GM19372 (cell line): ENCODE measurements at regions not wholly inside any gene's neighbourhood (a gene's known extent, or its start where the extent isn't known, plus 50 kb on each side); places are given as distances from the start of the nearest gene placed in this dataset.
"Not testable (repeated sequence)": the region's sequence is repeated elsewhere in the genome, so short reads cannot be mapped to it uniquely, and the experiment has no call there.

Source experiments
- ATAC-seq: cut with Tn5 transposase; IDR thresholded peaks from one replicate; pipeline ENCODE4 v1.9.1; 2021; ENCODE audit warnings: mild to moderate bottlenecking, low read depth, moderate library complexity; ENCODE audit not compliant: unreplicated experiment

GRCh38 chr4:125003840-125004239 lies 291.3 kb upstream of the ANKRD50 start:
- ATAC-seq, result no peak

DNA sequence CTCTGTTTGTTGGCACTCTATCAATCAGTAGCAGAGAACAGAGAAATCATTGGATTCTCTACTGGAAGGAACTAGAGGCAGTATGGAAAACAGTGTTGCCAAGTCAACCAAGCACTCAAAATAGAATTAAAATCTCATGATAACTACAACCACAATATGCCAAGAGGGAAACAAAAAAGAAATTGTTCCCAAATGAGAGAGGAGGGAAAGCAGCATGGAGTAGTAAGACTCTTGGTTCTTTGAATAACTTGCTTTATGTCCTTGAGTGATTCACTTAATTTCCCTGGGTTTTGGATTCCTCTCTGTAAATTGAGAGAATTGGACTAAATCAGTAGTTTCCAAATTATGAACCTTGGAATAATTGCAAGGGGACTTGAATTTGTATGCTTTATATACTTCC lies 285.5 kb upstream of the ANKRD50 start:
- ATAC-seq, result no peak

DNA sequence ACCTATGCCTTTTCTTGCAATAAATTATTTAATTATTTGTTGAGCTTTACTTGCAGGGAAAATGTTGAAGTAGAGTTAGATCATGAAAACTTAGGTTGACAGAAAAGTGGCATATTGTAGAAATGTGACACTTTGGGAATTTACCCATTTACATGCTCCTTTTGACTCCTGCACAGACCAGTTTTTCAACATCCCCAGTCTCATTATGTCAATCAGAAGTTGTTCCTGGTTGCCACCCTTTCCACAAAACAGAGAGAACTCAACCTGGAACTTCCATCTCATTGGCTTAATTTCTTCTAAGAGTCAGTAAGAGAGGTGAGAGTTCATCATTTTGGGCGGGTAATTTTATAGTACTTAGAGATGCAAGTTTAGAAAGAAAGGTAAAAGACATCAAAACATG lies 284.6 kb upstream of the ANKRD50 start:
- no peak for ATAC-seq

GRCh38 chr4:124993838-124994237 lies 281.3 kb upstream of the ANKRD50 start:
- no peak for ATAC-seq

DNA sequence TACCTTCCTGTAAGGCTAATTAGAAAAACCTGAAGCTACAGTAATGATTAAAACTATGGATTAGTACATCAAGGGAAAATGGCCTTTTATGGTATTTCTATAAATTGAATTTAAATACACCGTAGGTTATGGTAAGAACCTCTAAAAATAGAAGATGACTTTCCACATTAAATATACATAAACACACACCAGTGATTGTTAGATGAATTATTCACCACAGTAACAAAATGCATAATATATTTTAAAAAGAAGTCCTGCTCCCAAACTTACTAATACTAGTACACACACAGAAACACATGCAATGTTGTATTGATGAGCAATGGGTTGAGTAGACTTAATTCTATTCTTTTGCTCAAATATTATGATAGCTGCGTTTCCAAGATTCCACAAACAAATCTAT lies 277.9 kb upstream of the ANKRD50 start:
- ATAC-seq, result no peak

GRCh38 chr4:124980276-124980752 lies 267.8 kb upstream of the ANKRD50 start:
- ATAC-seq, result no peak

- ATAC-seq, result not testable (repeated sequence)
These were observed 266.0 kb upstream of the ANKRD50 start for GRCh38 chr4:124978536-124978935.

GRCh38 chr4:124977045-124977444 lies 264.5 kb upstream of the ANKRD50 start:
- no peak for ATAC-seq

DNA sequence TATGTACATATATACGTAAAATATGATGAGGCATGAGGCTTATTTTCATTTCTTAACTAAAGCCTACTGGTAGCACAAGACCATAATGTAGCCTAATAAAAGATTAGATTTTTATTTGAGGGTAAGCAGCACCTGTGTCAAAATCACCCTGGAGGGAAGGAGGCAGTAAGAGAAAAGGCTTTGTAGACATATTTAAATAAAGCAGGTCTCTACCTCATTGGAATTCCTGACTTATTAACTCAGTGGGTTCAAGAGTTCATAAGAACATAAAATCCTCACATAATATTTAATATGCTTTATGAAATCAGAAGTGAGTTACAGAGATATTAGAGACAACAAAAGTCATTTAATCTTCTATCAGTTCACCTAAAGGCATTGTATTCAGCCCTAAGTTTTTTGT lies 261.6 kb upstream of the ANKRD50 start:
- ATAC-seq, result no peak

DNA sequence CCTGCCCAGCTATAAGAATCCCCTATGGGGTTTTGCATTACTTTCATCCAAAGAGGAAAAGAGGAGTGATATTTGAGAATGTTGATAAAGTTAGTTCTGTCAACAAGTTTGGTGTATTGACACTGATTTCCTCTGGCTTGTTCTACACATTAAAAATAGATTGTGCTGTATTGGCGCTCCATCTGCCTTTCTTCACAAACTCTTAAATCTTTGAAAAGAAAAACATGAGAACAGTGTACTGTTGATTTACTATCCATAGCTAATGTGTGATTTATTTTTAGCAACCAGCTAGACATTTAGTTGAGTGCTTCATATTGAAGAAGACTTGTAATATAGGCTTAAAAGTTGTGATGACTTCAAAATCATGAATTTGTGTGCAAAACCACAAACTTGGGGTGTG lies 261.2 kb upstream of the ANKRD50 start:
- ATAC-seq, result no peak

DNA sequence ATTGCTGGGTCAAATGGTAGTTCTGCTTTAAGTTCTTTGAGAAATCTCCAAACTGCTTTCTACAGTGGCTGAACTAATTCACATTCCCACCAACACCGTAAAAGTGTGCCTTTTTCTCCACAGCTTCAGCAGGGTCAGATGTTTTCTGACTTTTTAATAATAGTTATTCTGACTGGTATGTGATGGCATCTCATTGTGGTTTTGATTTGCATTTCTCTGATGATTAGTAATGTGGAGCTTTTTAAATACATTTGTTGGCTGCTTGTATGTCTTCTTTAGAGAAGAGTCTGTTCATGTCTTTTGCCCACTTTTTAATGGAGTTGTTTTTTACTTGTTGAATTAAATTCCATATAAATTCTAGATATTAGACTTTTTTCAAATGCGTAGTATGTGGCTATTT lies 257.5 kb upstream of the ANKRD50 start:
- no peak for ATAC-seq

GRCh38 chr4:124965497-124965891 lies 253.0 kb upstream of the ANKRD50 start:
- ATAC-seq, result no peak

GRCh38 chr4:124964852-124965496 lies 252.4 kb upstream of the ANKRD50 start:
- ATAC-seq, result no peak

- ATAC-seq, result no peak
These were observed 251.7 kb upstream of the ANKRD50 start for GRCh38 chr4:124964251-124964650.

DNA sequence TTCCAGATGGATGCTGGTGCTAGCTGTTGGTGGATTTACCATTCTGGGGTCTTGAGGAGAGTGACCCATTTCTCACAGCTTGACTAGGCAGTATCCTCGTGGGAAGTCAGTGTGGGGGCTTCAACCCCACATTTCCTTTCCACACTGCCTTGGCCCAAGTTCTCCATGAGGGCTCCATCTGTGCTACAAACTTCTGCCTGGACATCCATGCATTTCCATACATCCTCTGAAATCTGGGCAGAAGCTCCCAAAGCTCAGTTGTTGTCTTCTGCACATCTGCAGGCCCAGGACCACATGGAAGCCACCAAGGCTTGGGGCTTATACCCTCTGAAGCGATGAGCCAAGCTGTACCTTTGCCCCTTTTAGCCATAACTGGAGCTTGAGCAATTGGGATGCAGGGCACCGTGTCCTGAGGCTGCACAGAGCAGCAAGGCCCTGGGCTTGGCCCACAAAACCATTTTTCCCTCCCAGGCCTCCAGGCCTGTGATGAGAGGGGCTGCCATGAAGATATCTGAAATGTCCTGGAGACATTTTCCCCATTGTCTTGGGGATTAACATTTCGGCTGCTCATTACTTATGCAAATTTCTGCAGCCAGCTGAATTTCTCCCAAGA lies 248.7 kb upstream of the ANKRD50 start:
- no peak for ATAC-seq

- no peak for ATAC-seq
These were observed 246.3 kb upstream of the ANKRD50 start for GRCh38 chr4:124958847-124959246.

DNA sequence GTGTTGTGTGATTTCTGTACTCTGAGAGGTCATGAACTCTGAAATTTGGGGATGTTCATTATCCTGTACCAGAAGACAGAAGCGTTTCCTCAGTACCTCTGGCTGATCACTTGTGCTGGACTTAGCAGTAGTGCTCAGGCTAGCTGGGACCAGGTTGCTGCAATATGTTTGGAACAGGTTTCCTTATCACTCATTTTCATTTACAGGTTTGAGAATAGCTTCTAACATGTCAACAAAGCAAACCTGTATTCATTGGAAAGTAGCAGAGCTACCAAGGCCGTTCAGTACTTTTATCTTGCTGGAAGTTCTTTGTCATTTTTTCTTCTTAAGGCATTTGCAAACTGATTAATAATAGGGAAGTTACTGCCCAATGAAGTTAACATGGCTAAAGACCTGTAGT lies 242.9 kb upstream of the ANKRD50 start:
- no peak for ATAC-seq

GRCh38 chr4:124954046-124954445 lies 241.5 kb upstream of the ANKRD50 start:
- no peak for ATAC-seq

DNA sequence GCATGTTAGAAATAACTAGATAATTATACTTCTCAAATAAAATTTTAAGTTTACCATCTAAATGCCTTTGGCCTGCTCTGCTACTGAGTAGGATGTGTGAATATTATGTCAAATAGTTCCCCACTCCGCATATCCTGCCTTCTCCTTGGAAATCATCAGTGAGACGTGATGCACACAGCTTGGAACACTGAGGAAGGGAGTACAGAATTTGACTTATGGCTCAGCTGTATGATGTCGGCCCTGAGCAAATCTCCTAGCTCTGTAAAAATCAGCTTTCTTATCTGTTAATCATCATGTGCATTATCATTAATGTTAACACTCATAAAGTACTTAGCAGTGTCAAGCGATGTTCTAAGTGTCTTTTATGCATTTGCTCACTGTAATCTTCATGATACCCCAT lies 241.0 kb upstream of the ANKRD50 start:
- no peak for ATAC-seq

GRCh38 chr4:124953061-124953460 lies 240.5 kb upstream of the ANKRD50 start:
- ATAC-seq, result no peak

DNA sequence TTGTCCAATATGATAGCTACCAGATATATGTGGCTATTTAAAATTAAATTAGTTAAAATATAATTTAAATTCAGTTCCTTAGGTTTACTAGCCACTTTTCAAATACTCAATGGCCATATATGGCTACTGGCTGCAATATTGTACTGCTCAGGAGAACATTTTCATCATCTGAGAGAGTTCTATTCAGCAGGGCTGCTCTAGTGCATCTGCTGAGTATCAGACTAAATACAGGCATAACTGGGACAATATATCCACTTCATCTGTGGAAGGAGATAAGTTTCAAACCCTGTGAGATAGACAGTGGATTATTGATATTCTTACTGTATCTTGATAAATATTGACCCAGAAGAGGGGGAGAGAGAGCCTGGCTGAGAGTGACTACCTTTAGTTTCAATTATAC lies 240.1 kb upstream of the ANKRD50 start:
- ATAC-seq, result no peak

- no peak for ATAC-seq
These were observed 236.6 kb upstream of the ANKRD50 start for GRCh38 chr4:124948976-124949597.
